Uterus (tissue), 3 donors: ENCODE measurements at regions not wholly inside any gene's neighbourhood (a gene's known extent, or its start where the extent isn't known, plus 50 kb on each side); places are given as distances from the start of the nearest gene placed in this dataset.

Source experiments
- DNase-seq, 2 donors: peaks; one replicate each; pipeline ENCODE4 v3.0.0-alpha.2; 2019 to 2020
- H3K27ac ChIP-seq, 2 donors: fragments of 200-600 bp; sonication (generic); 1 replicate in 1 of 2; 2 replicates in 1 of 2; pipeline ENCODE4 v1.5.1; 2016 to 2018
- H3K27me3 ChIP-seq, 2 donors: fragments of 200-600 bp; sonication (generic); one replicate each; pipeline ENCODE4 v1.5.1; 2018 to 2019; ENCODE audit warnings: control low read depth in 1 of 2
- H3K36me3 ChIP-seq, 2 donors: fragments of 200-600 bp; sonication (generic); one replicate each; pipeline ENCODE4 v1.5.1; 2019; ENCODE audit warnings: control low read depth in 1 of 2
- H3K4me1 ChIP-seq, 2 donors: fragments of 200-600 bp; sonication (generic); one replicate each; pipeline ENCODE4 v1.5.1; 2018 to 2019; ENCODE audit warnings: control low read depth in 1 of 2
- H3K4me3 ChIP-seq, 2 donors: fragments of 200-600 bp; sonication (generic); 1 replicate in 1 of 2; 2 replicates in 1 of 2; pipeline ENCODE4 v1.5.1; 2018 to 2019; ENCODE audit warnings: mild to moderate bottlenecking in 1 of 2
- H3K9me3 ChIP-seq, 2 donors: fragments of 200-600 bp; sonication (generic); one replicate each; pipeline ENCODE4 v1.5.1; 2019; ENCODE audit warnings: control low read depth in 1 of 2
- CTCF ChIP-seq, 4 experiments: fragments of 200-600 bp in 2 of 4; fragments of 450-650 bp in 2 of 4; sonication (generic) in 2 of 4; IDR thresholded peaks; one replicate each; pipeline ENCODE4 v1.5.1; 2016 to 2019; ENCODE audit warnings: antibody characterized with exemption in 4 of 4, mild to moderate bottlenecking in 2 of 4, moderate library complexity in 1 of 4
- POLR2A ChIP-seq, 2 donors: fragments of 450-650 bp; IDR thresholded peaks; one replicate each; pipeline ENCODE4 v1.6.1; 2016; ENCODE audit warnings: antibody characterized with exemption in 2 of 2, mild to moderate bottlenecking in 1 of 2, moderate library complexity in 1 of 2
- intact Hi-C: fragments of 100-400 bp; cut with DNase I; formaldehyde crosslinking; loops from one replicate; pipeline ENCODE4 v1.15.1; 2023; ENCODE audit warnings: low total_unique reads
- donor health status: DM: yes; HTN: yes; CAD: no.

- DNase-seq = no peak
- Histone ChIP-seq H3K36me3 (no peaks in the 10 kb centered on the region), H3K27ac (no peak overlapping the region), H3K27me3 (no peaks in the 10 kb centered on the region), H3K9me3 (no peaks in the 10 kb centered on the region), H3K4me1 (no peaks in the 10 kb centered on the region), H3K4me3 (no peak overlapping the region)
- TF ChIP-seq POLR2A (IDR thresholded peaks at IDR 0.05) = no peak
- TF ChIP-seq CTCF (IDR thresholded peaks at IDR 0.05) = no peak
- intact Hi-C loops = no loop called here
Observed at GRCh38 chr1:5341471-5341870, 650.8 kb downstream of the NPHP4 start.

DNA sequence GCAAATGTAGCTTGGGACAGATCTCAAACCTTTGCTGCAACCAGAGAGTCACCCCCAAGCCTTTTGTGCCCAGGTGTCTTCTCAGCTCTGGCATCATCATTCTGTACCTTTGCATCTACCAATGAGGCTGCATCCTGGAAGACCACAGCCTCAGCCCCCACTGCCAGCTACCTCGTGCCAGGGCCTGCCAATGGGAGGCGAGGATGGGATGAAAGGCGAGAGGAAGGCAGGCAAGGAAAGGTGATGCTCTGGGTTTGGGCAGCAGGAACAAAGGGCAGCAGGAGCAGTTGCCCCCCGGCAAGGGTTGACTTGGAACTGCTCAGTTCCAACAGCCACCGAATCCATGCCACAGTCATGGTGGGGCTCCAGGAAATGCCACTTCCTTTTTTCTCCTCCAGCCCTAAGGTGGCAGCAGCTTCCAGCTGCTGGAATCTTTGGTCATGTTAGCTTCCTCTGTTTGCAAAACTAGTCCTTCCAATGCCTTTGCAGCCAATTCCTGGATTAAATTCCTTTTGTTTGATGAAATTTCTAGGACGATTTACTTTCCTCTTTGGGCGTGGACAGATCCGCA, 651.6 kb downstream of the NPHP4 start:
- Histone ChIP-seq H3K27me3 (no peaks in the 10 kb centered on the region), H3K36me3 (no peaks in the 10 kb centered on the region), H3K4me1 (no peaks in the 10 kb centered on the region), H3K27ac (no peak overlapping the region), H3K9me3 (no peaks in the 10 kb centered on the region), H3K4me3 (no peak overlapping the region)
- intact Hi-C loops = no loop called here
- DNase-seq = no peak
- TF ChIP-seq POLR2A (IDR thresholded peaks at IDR 0.05) (no peak), CTCF (IDR thresholded peaks at IDR 0.05) (no peak)

- TF ChIP-seq CTCF (IDR thresholded peaks at IDR 0.05) (no peak), POLR2A (IDR thresholded peaks at IDR 0.05) (no peak)
- DNase-seq = no peak
- H3K27me3 ChIP-seq = no peaks in the 10 kb centered on the region
- H3K36me3 ChIP-seq = no peaks in the 10 kb centered on the region
- H3K9me3 ChIP-seq = no peaks in the 10 kb centered on the region
- H3K4me1 ChIP-seq = no peaks in the 10 kb centered on the region
- H3K4me3 ChIP-seq = no peak overlapping the region
- no peak overlapping the region for H3K27ac ChIP-seq
- intact Hi-C loops = no loop called here
Observed at GRCh38 chr1:5338466-5338865, 653.8 kb downstream of the NPHP4 start.

DNA sequence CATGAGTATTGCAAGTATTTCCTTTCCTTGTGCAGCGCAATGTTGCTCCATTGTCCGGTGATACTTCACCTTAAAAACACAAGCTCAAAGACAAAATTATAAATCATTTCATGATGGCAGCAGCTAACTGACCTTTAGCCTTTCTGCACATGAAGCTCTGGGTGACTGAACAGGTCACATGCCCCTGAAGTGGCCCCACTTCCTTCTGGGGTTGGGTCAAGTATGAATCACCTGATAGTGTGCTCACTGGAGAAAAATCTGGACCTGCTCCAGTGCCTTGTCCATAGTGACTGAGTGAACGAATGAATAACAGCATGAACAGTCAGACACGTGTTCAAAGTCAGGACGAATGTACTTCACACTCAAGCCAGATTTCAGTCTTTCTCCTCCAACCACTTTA, 658.9 kb downstream of the NPHP4 start:
- Histone ChIP-seq H3K36me3 (no peaks in the 10 kb centered on the region), H3K4me1 (no peaks in the 10 kb centered on the region), H3K9me3 (no peaks in the 10 kb centered on the region), H3K4me3 (no peak overlapping the region), H3K27me3 (no peaks in the 10 kb centered on the region), H3K27ac (no peak overlapping the region)
- intact Hi-C loops = no loop called here
- TF ChIP-seq CTCF (IDR thresholded peaks at IDR 0.05) (no peak), POLR2A (IDR thresholded peaks at IDR 0.05) (no peak)
- no peak for DNase-seq

- TF ChIP-seq POLR2A (IDR thresholded peaks at IDR 0.05) (no peak), CTCF (IDR thresholded peaks at IDR 0.05) (no peak)
- no peaks in the 10 kb centered on the region for H3K27me3 ChIP-seq
- no peak for DNase-seq
- no peaks in the 10 kb centered on the region for H3K9me3 ChIP-seq
- no peaks in the 10 kb centered on the region for H3K4me1 ChIP-seq
- no peak overlapping the region for H3K4me3 ChIP-seq
- no peak overlapping the region for H3K27ac ChIP-seq
- H3K36me3 ChIP-seq = no peaks in the 10 kb centered on the region
- intact Hi-C loops = no loop called here
Observed at GRCh38 chr1:5331101-5331500, 661.1 kb downstream of the NPHP4 start.
